GM23338 (cell line): ENCODE measurements at regions not wholly inside any gene's neighbourhood (a gene's known extent, or its start where the extent isn't known, plus 50 kb on each side); places are given as distances from the start of the nearest gene placed in this dataset.
A peak's percentile ranks its signal among the peaks of the same experiment; 100 is the strongest.

ENCODE experiments used
- ATAC-seq: fragments of 200-7000 bp; cut with Tn5 transposase; 3 replicates; pipeline ENCODE4 v1.9.1; 2020
- DNase-seq: peaks from one replicate; pipeline ENCODE4 v3.0.0-alpha.2; 2015; ENCODE audit warnings: low spot score
- H2AFZ ChIP-seq: fragments of 200-600 bp; sonication (generic); 2 replicates; pipeline ENCODE4 v1.8.0; 2016; ENCODE audit warnings: antibody characterized with exemption, mild to moderate bottlenecking, moderate library complexity
- H3F3A ChIP-seq: fragments of 200-600 bp; sonication (generic); replicated peaks from 2 replicates; pipeline ENCODE4 v1.8.0; 2017; ENCODE audit warnings: antibody characterized with exemption, mixed run types, low read depth
- H3K27ac ChIP-seq: fragments of 200-600 bp; sonication (generic); 2 replicates; pipeline ENCODE4 v1.6.1; 2016; ENCODE audit warnings: low read depth
- H3K27me3 ChIP-seq: fragments of 200-600 bp; sonication (generic); 2 replicates; pipeline ENCODE4 v1.8.0; 2016; ENCODE audit warnings: mild to moderate bottlenecking, mixed run types, moderate library complexity; ENCODE audit not compliant: insufficient read depth
- H3K36me3 ChIP-seq: fragments of 200-600 bp; sonication (generic); 2 replicates; pipeline ENCODE4 v1.8.0; 2016; ENCODE audit warnings: mild to moderate bottlenecking; ENCODE audit not compliant: insufficient read depth
- H3K4me1 ChIP-seq: fragments of 200-600 bp; sonication (generic); 2 replicates; pipeline ENCODE4 v1.8.0; 2016; ENCODE audit warnings: mild to moderate bottlenecking, moderate library complexity; ENCODE audit not compliant: insufficient read depth
- H3K4me2 ChIP-seq: fragments of 200-600 bp; sonication (generic); 2 replicates; pipeline ENCODE4 v1.7.1; 2017; ENCODE audit warnings: mixed run types
- H3K4me3 ChIP-seq: fragments of 200-600 bp; sonication (generic); 2 replicates; pipeline ENCODE4 v1.6.1; 2016; ENCODE audit warnings: mixed run types
- H3K79me2 ChIP-seq: fragments of 200-600 bp; sonication (generic); replicated peaks from 2 replicates; pipeline ENCODE4 v1.8.0; 2017; ENCODE audit warnings: mild to moderate bottlenecking; ENCODE audit not compliant: insufficient read depth
- H3K9me2 ChIP-seq: fragments of 200-600 bp; sonication (generic); 2 replicates; pipeline ENCODE4 v1.8.0; 2017; ENCODE audit not compliant: insufficient read depth
- H4K20me1 ChIP-seq: fragments of 200-600 bp; sonication (generic); replicated peaks from 2 replicates; pipeline ENCODE4 v1.8.0; 2017; ENCODE audit warnings: mild to moderate bottlenecking; ENCODE audit not compliant: insufficient read depth
- H3K27ac Mint-ChIP-seq: 2 replicates; pipeline ENCODE4 v1.8.0; 2020; ENCODE audit warnings: inconsistent platforms, mild to moderate bottlenecking, moderate library complexity, mixed read lengths
- H3K27me3 Mint-ChIP-seq: 3 replicates; pipeline ENCODE4 v1.8.0; 2022; ENCODE audit warnings: low read depth, mild to moderate bottlenecking, moderate library complexity, mixed read lengths, inconsistent platforms; ENCODE audit not compliant: insufficient read depth, poor library complexity
- H3K36me3 Mint-ChIP-seq: 3 replicates; pipeline ENCODE4 v1.8.0; 2021; ENCODE audit warnings: low read depth, mild to moderate bottlenecking, inconsistent platforms, moderate library complexity, mixed read lengths
- H3K4me1 Mint-ChIP-seq: 3 replicates; pipeline ENCODE4 v1.8.0; 2020; ENCODE audit warnings: mild to moderate bottlenecking, inconsistent platforms, mixed read lengths
- H3K4me3 Mint-ChIP-seq: 3 replicates; pipeline ENCODE4 v1.8.0; 2021; ENCODE audit warnings: moderate library complexity, mild to moderate bottlenecking, inconsistent platforms, mixed read lengths
- H3K9me3 Mint-ChIP-seq: 3 replicates; pipeline ENCODE4 v1.8.0; 2020; ENCODE audit warnings: moderate library complexity, mild to moderate bottlenecking, inconsistent platforms, mixed read lengths
- CREB1 ChIP-seq: fragments of 250-450 bp; sonication (Bioruptor Pico); IDR thresholded peaks from 2 replicates; pipeline ENCODE4 v1.5.0; 2020; ENCODE audit warnings: low read depth, mild to moderate bottlenecking, moderate library complexity
- EZH2phosphoT487 ChIP-seq: fragments of 200-600 bp; sonication (generic); IDR thresholded peaks from one replicate; pipeline ENCODE4 v1.8.1; 2018; ENCODE audit warnings: antibody characterized with exemption; ENCODE audit not compliant: unreplicated experiment
- POLR2AphosphoS5 ChIP-seq: IDR thresholded peaks from 2 replicates; pipeline ENCODE4 v1.6.1; 2016; ENCODE audit warnings: antibody characterized with exemption, low read depth
- ZNF114 ChIP-seq: fragments of 250-450 bp; sonication (Bioruptor Pico); IDR thresholded peaks from 2 replicates; pipeline ENCODE4 v1.5.0; 2020; ENCODE audit warnings: mild to moderate bottlenecking, moderate library complexity
- TF ChIP-seq, protein P1 (sequence below), 2 experiments: fragments of 200-600 bp in 1 of 2; sonication (generic) in 1 of 2; conservative IDR thresholded peaks; 2 replicates each; pipeline versions ENCODE4 v1.5.1 to v1.6.1; 2016 to 2017; ENCODE audit warnings: antibody characterized with exemption in 2 of 2, low read depth in 2 of 2, mild to moderate bottlenecking in 2 of 2, moderate library complexity in 1 of 2
- TF ChIP-seq, protein P2 (sequence below): fragments of 250-450 bp; sonication (Bioruptor Pico); IDR thresholded peaks from 2 replicates; pipeline ENCODE4 v1.5.0; 2020; ENCODE audit warnings: mild to moderate bottlenecking, moderate library complexity
- TF ChIP-seq, protein P3 (sequence below): IDR thresholded peaks from one replicate; pipeline ENCODE4 v1.6.1; 2018; ENCODE audit warnings: antibody characterized with exemption; ENCODE audit not compliant: unreplicated experiment

GRCh38 chr1:191174298-191174697 lies 696.6 kb upstream of the BRINP3 start:
- H3K4me2 ChIP-seq: 0 out of 2 replicates have a peak overlapping the region, but pooled peaks have one; percentile 19
- H3K4me1 Mint-ChIP-seq: peaks cover 24% of the 10 kb centered on the region; the same call in 2 of the 3 replicates
- H3K9me3 Mint-ChIP-seq: no peaks in the 10 kb centered on the region
- no peaks in the 10 kb centered on the region for H3K27me3 ChIP-seq
- no peaks in the 10 kb centered on the region for H3K36me3 Mint-ChIP-seq
- H3K4me1 ChIP-seq: peaks cover 7% of the 10 kb centered on the region; the same call in 1 of the 2 replicates
- DNase-seq: peak; percentile 21
- H3K79me2 ChIP-seq: no peaks in the 10 kb centered on the region
- H2AFZ ChIP-seq: no peak overlapping the region
- ATAC-seq: peak; percentile 60; the same call in 2 of the 3 replicates
- H3K36me3 ChIP-seq: no peaks in the 10 kb centered on the region
- TF ChIP-seq, protein P1, sequence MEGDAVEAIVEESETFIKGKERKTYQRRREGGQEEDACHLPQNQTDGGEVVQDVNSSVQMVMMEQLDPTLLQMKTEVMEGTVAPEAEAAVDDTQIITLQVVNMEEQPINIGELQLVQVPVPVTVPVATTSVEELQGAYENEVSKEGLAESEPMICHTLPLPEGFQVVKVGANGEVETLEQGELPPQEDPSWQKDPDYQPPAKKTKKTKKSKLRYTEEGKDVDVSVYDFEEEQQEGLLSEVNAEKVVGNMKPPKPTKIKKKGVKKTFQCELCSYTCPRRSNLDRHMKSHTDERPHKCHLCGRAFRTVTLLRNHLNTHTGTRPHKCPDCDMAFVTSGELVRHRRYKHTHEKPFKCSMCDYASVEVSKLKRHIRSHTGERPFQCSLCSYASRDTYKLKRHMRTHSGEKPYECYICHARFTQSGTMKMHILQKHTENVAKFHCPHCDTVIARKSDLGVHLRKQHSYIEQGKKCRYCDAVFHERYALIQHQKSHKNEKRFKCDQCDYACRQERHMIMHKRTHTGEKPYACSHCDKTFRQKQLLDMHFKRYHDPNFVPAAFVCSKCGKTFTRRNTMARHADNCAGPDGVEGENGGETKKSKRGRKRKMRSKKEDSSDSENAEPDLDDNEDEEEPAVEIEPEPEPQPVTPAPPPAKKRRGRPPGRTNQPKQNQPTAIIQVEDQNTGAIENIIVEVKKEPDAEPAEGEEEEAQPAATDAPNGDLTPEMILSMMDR (conservative IDR thresholded peaks at IDR 0.05; ENCODE audit: low read depth in 2 of 2): no peak
- TF ChIP-seq, protein P2, sequence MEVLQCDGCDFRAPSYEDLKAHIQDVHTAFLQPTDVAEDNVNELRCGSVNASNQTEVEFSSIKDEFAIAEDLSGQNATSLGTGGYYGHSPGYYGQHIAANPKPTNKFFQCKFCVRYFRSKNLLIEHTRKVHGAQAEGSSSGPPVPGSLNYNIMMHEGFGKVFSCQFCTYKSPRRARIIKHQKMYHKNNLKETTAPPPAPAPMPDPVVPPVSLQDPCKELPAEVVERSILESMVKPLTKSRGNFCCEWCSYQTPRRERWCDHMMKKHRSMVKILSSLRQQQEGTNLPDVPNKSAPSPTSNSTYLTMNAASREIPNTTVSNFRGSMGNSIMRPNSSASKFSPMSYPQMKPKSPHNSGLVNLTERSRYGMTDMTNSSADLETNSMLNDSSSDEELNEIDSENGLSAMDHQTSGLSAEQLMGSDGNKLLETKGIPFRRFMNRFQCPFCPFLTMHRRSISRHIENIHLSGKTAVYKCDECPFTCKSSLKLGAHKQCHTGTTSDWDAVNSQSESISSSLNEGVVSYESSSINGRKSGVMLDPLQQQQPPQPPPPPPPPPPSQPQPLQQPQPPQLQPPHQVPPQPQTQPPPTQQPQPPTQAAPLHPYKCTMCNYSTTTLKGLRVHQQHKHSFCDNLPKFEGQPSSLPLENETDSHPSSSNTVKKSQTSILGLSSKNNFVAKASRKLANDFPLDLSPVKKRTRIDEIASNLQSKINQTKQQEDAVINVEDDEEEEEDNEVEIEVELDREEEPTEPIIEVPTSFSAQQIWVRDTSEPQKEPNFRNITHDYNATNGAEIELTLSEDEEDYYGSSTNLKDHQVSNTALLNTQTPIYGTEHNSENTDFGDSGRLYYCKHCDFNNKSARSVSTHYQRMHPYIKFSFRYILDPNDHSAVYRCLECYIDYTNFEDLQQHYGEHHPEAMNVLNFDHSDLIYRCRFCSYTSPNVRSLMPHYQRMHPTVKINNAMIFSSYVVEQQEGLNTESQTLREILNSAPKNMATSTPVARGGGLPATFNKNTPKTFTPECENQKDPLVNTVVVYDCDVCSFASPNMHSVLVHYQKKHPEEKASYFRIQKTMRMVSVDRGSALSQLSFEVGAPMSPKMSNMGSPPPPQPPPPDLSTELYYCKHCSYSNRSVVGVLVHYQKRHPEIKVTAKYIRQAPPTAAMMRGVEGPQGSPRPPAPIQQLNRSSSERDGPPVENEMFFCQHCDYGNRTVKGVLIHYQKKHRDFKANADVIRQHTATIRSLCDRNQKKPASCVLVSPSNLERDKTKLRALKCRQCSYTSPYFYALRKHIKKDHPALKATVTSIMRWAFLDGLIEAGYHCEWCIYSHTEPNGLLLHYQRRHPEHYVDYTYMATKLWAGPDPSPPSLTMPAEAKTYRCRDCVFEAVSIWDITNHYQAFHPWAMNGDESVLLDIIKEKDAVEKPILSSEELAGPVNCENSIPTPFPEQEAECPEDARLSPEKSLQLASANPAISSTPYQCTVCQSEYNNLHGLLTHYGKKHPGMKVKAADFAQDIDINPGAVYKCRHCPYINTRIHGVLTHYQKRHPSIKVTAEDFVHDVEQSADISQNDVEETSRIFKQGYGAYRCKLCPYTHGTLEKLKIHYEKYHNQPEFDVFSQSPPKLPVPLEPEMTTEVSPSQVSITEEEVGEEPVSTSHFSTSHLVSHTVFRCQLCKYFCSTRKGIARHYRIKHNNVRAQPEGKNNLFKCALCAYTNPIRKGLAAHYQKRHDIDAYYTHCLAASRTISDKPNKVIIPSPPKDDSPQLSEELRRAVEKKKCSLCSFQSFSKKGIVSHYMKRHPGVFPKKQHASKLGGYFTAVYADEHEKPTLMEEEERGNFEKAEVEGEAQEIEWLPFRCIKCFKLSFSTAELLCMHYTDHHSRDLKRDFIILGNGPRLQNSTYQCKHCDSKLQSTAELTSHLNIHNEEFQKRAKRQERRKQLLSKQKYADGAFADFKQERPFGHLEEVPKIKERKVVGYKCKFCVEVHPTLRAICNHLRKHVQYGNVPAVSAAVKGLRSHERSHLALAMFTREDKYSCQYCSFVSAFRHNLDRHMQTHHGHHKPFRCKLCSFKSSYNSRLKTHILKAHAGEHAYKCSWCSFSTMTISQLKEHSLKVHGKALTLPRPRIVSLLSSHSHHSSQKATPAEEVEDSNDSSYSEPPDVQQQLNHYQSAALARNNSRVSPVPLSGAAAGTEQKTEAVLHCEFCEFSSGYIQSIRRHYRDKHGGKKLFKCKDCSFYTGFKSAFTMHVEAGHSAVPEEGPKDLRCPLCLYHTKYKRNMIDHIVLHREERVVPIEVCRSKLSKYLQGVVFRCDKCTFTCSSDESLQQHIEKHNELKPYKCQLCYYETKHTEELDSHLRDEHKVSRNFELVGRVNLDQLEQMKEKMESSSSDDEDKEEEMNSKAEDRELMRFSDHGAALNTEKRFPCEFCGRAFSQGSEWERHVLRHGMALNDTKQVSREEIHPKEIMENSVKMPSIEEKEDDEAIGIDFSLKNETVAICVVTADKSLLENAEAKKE: peak; percentile 93
- H3K9me2 ChIP-seq: no peaks in the 10 kb centered on the region
- no peak overlapping the region for H3K4me3 ChIP-seq
- no peaks in the 10 kb centered on the region for H3F3A ChIP-seq
- no peaks in the 10 kb centered on the region for H4K20me1 ChIP-seq
- H3K27me3 Mint-ChIP-seq: no peaks in the 10 kb centered on the region
- H3K4me3 Mint-ChIP-seq: no peak overlapping the region
- no peak overlapping the region for H3K27ac Mint-ChIP-seq
- H3K27ac ChIP-seq: no peak overlapping the region

DNA sequence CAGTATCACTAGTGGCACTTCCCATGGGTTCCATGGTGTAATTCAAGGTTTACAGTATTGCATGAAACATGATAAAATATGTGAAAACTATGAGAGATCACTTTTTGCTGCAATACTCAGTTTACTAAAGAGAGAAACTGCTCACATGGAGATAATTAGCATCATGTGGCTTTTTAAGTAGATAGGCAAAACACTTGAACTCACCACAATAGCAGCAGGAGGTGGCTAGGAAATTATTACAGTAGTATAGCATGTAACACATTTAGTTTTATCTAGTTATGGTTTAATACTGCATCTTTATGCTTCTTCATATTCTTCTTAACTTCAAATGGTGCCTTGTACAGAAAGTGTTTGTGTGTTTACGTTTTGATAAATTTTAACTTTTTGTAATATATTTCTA lies 698.5 kb upstream of the BRINP3 start:
- Histone ChIP-seq H3K4me3 (no peak overlapping the region), H3K27ac (no peak overlapping the region), H4K20me1 (no peaks in the 10 kb centered on the region), H3K4me2 (no peak overlapping the region), H3K27me3 (no peaks in the 10 kb centered on the region), H3F3A (no peaks in the 10 kb centered on the region), H2AFZ (no peak overlapping the region), H3K9me2 (no peaks in the 10 kb centered on the region), H3K4me1 (peaks cover 7% of the 10 kb centered on the region; the same call in 1 of the 2 replicates), H3K79me2 (no peaks in the 10 kb centered on the region), H3K36me3 (no peaks in the 10 kb centered on the region)
- Mint-ChIP-seq H3K27ac (no peak overlapping the region), H3K9me3 (no peaks in the 10 kb centered on the region), H3K4me3 (no peak overlapping the region), H3K36me3 (no peaks in the 10 kb centered on the region), H3K4me1 (peaks cover 24% of the 10 kb centered on the region; the same call in 2 of the 3 replicates), H3K27me3 (peaks cover 2% of the 10 kb centered on the region)
- no peak for ATAC-seq
- DNase-seq: no peak
- TF ChIP-seq, protein P3, sequence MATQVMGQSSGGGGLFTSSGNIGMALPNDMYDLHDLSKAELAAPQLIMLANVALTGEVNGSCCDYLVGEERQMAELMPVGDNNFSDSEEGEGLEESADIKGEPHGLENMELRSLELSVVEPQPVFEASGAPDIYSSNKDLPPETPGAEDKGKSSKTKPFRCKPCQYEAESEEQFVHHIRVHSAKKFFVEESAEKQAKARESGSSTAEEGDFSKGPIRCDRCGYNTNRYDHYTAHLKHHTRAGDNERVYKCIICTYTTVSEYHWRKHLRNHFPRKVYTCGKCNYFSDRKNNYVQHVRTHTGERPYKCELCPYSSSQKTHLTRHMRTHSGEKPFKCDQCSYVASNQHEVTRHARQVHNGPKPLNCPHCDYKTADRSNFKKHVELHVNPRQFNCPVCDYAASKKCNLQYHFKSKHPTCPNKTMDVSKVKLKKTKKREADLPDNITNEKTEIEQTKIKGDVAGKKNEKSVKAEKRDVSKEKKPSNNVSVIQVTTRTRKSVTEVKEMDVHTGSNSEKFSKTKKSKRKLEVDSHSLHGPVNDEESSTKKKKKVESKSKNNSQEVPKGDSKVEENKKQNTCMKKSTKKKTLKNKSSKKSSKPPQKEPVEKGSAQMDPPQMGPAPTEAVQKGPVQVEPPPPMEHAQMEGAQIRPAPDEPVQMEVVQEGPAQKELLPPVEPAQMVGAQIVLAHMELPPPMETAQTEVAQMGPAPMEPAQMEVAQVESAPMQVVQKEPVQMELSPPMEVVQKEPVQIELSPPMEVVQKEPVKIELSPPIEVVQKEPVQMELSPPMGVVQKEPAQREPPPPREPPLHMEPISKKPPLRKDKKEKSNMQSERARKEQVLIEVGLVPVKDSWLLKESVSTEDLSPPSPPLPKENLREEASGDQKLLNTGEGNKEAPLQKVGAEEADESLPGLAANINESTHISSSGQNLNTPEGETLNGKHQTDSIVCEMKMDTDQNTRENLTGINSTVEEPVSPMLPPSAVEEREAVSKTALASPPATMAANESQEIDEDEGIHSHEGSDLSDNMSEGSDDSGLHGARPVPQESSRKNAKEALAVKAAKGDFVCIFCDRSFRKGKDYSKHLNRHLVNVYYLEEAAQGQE: no peak
- TF ChIP-seq, protein P1 (conservative IDR thresholded peaks at IDR 0.05; ENCODE audit: low read depth in 2 of 2): no peak
- TF ChIP-seq EZH2phosphoT487 (no peak), POLR2AphosphoS5 (no peak), CREB1 (CRISPR knock-in tag) (no peak), ZNF114 (CRISPR knock-in tag) (no peak)
